HG03139 (cell line): ENCODE measurements at regions not wholly inside any gene's neighbourhood (a gene's known extent, or its start where the extent isn't known, plus 50 kb on each side); places are given as distances from the start of the nearest gene placed in this dataset.

Experiments
- ATAC-seq: cut with Tn5 transposase; IDR thresholded peaks from one replicate; pipeline ENCODE4 v1.9.1; 2021; ENCODE audit not compliant: unreplicated experiment

GRCh38 chr14:53563628-53564027, 393.0 kb downstream of the BMP4 start:
- no peak for ATAC-seq

DNA sequence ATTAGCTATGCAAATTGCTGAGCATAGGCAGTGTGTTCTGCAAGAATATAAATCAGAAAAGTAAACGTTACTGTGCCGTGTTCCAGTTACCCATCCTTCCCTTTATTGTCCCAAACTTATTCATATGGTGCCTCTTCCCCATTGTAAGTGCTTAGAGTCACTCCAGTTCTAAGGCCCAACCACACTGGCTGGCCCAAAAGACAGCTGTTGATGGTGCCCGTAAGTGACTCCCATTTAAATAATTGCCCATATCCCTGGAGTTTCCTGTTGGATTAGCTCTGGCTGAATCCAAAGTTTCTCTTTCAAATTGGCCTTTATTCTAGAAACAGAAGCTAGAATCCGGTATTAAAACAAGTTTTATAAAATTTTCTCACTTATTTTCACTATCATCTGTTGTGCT, 400.1 kb upstream of the DDHD1 start:
- no peak for ATAC-seq

- no peak for ATAC-seq
These were observed 398.7 kb upstream of the DDHD1 start for GRCh38 chr14:53551862-53552261.

- no peak for ATAC-seq
These were observed 397.7 kb upstream of the DDHD1 start for GRCh38 chr14:53550776-53551175.

DNA sequence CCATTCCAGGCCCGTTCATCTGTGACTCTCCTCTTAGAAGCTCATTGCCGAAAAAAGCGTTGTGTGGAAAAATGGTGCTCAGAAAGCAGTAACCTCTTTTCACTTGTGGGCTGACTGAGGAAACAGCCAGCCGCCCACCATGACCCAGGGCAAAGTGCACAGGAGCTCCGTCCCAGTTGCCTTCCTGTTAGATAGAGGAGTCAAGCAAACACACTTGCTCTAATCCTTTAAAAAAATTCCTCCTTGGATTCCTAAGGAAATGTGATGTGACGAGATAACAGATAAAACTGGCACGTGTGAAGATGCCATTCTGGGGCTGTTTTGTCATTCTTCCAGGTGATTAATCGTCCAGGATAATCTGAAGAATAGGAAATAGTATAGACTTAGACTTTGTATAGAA, 396.8 kb upstream of the DDHD1 start:
- ATAC-seq, result no peak

- ATAC-seq, result no peak
These were observed 394.5 kb upstream of the DDHD1 start for GRCh38 chr14:53547593-53547992.

DNA sequence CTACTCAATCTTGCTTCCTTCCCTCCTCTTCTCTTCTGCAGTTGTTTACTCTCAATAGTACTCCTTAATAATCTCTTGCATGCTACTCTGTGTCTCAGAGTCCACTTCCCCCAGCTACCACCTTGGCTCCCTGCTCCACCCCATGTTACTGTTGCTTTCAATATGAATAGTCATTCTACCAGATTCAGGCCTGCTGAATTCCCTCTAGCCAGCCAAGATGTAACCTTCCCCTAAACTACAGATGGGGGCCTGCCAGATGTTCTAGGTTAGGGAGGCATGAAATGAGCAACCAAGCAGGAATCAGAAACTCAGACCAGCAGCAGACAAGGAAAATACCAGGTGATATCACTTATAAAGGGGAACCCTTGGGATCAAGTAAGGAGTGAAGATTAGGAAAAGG, 392.1 kb upstream of the DDHD1 start:
- ATAC-seq, result no peak

- no peak for ATAC-seq
These were observed 389.6 kb upstream of the DDHD1 start for GRCh38 chr14:53542732-53543131.

DNA sequence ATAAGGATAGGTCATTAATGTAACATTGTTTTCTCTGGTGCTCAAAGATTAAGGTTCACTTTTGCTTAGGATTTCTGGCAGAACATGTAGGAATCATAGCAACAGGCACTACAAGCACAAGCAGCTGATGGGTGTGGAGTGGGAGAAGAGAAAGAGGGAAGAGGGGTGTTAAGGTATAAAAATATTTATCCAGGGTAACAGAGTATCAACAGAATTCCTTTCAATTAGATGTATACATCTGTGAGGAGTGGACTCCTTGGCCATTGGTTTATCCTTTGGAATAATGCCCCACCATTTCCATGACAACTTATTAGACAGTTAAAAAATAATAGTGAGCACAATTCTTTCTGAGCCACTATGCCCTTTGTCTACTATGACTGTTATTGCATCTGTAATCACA, 388.3 kb upstream of the DDHD1 start:
- ATAC-seq, result no peak

- ATAC-seq, result peak; percentile 50
These were observed 386.5 kb upstream of the DDHD1 start for GRCh38 chr14:53539489-53540126.

- ATAC-seq, result no peak
These were observed 385.3 kb upstream of the DDHD1 start for GRCh38 chr14:53538316-53538881.

DNA sequence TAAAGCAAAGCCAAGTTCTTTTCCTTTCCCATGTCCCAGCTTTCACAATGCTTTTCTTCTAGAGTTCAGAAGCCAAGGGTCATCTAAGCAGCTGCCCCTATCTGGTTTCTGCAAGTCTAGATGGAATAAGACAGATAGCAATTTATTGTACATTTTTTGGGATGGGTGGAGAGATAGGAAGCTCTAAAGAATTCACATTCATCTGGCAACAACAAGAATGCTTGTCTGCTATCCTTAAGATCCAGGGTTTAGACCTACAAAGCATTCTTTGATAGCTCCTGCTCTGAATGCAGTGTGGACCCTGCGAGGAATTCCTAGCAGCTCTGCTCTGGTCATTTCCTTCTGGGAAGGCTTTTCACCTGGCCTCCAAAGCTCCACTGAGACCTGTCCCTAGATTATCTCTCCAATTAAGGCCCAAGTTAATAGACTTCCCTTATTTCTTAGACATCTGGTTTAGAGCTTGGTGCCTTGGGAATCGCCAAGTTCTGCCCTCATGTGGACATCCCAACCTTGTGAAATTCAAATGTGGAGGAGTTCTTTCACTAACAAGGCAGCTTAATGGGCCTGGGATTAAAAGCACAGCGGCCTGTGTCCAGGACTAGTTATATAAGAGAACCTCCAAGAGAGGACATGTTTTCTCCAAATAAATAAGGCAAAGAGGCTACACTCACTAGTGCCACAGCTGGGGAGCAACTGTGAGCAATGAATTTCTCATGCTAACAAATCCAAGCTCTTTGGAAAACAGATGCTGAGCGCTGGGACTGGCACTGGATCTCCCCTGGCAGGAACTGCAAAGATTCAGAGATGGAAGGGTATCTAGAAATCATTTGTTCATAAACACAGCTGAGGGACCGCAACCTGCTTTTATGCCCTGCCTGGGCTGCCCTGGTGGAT, 384.5 kb upstream of the DDHD1 start:
- no peak for ATAC-seq

DNA sequence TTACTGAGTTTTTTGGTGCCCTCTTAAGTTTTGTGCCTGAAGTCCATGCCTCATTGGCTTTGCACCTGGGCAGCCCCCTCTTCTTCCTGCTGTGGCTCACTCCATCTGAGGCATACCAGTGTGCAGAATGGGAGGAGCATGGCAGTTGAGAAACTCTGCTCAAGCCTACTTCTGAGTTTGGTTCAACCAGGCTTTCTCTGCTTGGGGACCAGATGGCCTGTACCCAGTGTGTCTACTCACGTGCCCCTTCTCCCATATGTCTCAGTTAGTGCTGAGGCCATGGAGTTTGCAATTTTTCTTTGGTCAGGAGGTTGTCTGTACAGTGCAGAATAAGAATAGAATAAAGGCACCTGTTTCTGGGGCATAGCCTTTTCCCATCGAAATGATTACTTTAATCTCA, 383.3 kb upstream of the DDHD1 start:
- no peak for ATAC-seq

DNA sequence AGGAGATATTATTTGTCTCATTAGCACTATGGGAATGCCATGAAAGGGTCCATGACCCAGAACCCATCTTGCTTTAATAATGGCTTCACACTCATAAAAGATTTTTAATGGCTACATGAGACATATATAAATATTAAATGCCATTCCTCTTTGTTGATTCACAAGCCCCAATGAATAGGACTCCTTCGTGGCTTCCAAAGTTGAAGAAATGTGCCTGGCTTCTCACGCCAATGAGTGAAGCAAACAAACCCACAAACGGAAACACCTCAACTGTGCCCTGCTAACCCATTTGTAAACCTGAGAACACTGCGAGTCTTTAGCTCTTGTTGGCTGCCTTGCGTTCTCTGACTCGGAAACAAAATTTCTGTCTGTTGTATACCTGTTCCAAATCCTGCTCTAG, 381.7 kb upstream of the DDHD1 start:
- ATAC-seq, result no peak

GRCh38 chr14:53533384-53533970, 380.4 kb upstream of the DDHD1 start:
- no peak for ATAC-seq

GRCh38 chr14:53532853-53533252, 379.7 kb upstream of the DDHD1 start:
- no peak for ATAC-seq

DNA sequence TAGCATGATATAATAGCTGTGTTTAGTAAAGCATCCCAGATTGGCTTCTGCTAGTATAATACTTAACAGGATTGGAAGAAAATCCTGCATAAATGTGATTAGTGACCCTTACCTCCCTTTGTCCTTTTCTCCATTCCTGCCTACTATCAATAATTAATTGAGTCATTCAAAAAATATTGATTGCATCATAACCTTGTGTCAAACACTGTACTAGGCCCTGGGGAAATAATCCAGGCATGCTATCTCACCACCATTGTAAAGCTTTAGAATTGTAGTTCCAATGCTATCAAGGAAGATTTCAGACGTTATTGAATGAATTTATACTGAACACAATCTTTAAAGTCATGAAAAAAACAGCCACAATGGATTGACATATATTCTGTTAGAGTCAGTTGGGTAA, 378.6 kb upstream of the DDHD1 start:
- no peak for ATAC-seq

GRCh38 chr14:53531156-53531555, 378.0 kb upstream of the DDHD1 start:
- ATAC-seq, result no peak

DNA sequence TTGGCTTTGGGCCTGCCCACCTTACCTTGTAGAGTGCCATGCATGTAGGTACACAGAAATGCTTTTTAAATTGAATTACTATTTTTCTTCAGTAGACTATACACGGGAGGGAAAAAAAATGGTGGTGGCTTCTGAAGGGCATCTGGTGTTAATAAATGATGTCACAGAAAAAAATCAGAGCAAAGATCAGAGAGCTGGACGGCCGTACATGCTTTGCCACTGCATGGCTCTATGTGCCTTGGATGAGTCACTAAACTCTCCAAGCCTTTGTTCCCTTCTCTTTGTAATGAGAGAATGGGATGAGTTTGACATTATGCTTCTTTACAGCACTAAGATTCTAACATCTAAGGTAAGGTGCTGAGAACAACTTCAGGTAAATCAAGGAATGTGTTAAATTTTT, 376.4 kb upstream of the DDHD1 start:
- no peak for ATAC-seq

GRCh38 chr14:53528185-53528671, 375.1 kb upstream of the DDHD1 start:
- ATAC-seq, result no peak

- ATAC-seq, result no peak
These were observed 373.1 kb upstream of the DDHD1 start for GRCh38 chr14:53526200-53526599.

GRCh38 chr14:53525608-53526007, 372.5 kb upstream of the DDHD1 start:
- no peak for ATAC-seq
